Left ventricle myocardium inferior (tissue), 1 donor: ENCODE measurements at regions not wholly inside any gene's neighbourhood (a gene's known extent, or its start where the extent isn't known, plus 50 kb on each side); places are given as distances from the start of the nearest gene placed in this dataset.

ENCODE experiments used
- DNase-seq: peaks from one replicate; pipeline ENCODE4 v3.0.0-alpha.2; 2020
- H3K27ac ChIP-seq: fragments of 200-600 bp; replicated peaks from 2 replicates; pipeline ENCODE4 v1.8.0; 2021
- H3K27me3 ChIP-seq: fragments of 200-600 bp; 2 replicates; pipeline ENCODE4 v1.8.0; 2021; ENCODE audit warnings: low read depth
- H3K36me3 ChIP-seq: fragments of 200-600 bp; 2 replicates; pipeline ENCODE4 v1.8.0; 2021
- H3K4me1 ChIP-seq: fragments of 200-600 bp; 2 replicates; pipeline ENCODE4 v1.8.0; 2021
- H3K4me3 ChIP-seq: fragments of 200-600 bp; 2 replicates; pipeline ENCODE4 v1.8.0; 2021; ENCODE audit warnings: mild to moderate bottlenecking, moderate library complexity
- H3K9me3 ChIP-seq: fragments of 200-600 bp; replicated peaks from 2 replicates; pipeline ENCODE4 v1.8.0; 2021
- intact Hi-C: fragments of 100-400 bp; cut with micrococcal nuclease; formaldehyde crosslinking; loops from one replicate; pipeline ENCODE4 v1.11.0; 2022
- TF ChIP-seq, protein P1 (sequence below): fragments of 200-600 bp; IDR thresholded peaks from 2 replicates; pipeline ENCODE4 v1.8.0; 2021; ENCODE audit warnings: antibody characterized with exemption, mild to moderate bottlenecking, borderline replicate concordance
- donor health status: DM: no; HTN: yes; CAD: no; lungs with severe emphysema.

GRCh38 chr1:25096307-25097150 is 135.8 kb downstream of the SYF2 start:
- no peak for DNase-seq
- Histone ChIP-seq H3K27ac (no peak overlapping the region), H3K4me3 (no peak overlapping the region), H3K36me3 (no peaks in the 10 kb centered on the region), H3K9me3 (peaks cover 7% of the 10 kb centered on the region), H3K4me1 (no peaks in the 10 kb centered on the region), H3K27me3 (peaks cover 56% of the 10 kb centered on the region)
- intact Hi-C loops, result no loop called here
- TF ChIP-seq, protein P1, sequence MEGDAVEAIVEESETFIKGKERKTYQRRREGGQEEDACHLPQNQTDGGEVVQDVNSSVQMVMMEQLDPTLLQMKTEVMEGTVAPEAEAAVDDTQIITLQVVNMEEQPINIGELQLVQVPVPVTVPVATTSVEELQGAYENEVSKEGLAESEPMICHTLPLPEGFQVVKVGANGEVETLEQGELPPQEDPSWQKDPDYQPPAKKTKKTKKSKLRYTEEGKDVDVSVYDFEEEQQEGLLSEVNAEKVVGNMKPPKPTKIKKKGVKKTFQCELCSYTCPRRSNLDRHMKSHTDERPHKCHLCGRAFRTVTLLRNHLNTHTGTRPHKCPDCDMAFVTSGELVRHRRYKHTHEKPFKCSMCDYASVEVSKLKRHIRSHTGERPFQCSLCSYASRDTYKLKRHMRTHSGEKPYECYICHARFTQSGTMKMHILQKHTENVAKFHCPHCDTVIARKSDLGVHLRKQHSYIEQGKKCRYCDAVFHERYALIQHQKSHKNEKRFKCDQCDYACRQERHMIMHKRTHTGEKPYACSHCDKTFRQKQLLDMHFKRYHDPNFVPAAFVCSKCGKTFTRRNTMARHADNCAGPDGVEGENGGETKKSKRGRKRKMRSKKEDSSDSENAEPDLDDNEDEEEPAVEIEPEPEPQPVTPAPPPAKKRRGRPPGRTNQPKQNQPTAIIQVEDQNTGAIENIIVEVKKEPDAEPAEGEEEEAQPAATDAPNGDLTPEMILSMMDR, result no peak

GRCh38 chr1:25095635-25096200 is 136.6 kb downstream of the SYF2 start:
- no peak overlapping the region for H3K4me3 ChIP-seq
- H3K27ac ChIP-seq, result no peak overlapping the region
- H3K36me3 ChIP-seq, result no peaks in the 10 kb centered on the region
- no peaks in the 10 kb centered on the region for H3K4me1 ChIP-seq
- no peak for DNase-seq
- intact Hi-C loops, result no loop called here
- H3K9me3 ChIP-seq, result peaks cover 7% of the 10 kb centered on the region
- TF ChIP-seq, protein P1, result no peak
- peaks cover 61% of the 10 kb centered on the region for H3K27me3 ChIP-seq

GRCh38 chr1:25094995-25095394 is 137.3 kb downstream of the SYF2 start:
- Histone ChIP-seq H3K36me3 (no peaks in the 10 kb centered on the region), H3K4me1 (no peaks in the 10 kb centered on the region), H3K27me3 (peaks cover 66% of the 10 kb centered on the region), H3K9me3 (peaks cover 7% of the 10 kb centered on the region), H3K27ac (no peak overlapping the region), H3K4me3 (no peak overlapping the region)
- intact Hi-C loops, result no loop called here
- TF ChIP-seq, protein P1, result no peak
- no peak for DNase-seq

DNA sequence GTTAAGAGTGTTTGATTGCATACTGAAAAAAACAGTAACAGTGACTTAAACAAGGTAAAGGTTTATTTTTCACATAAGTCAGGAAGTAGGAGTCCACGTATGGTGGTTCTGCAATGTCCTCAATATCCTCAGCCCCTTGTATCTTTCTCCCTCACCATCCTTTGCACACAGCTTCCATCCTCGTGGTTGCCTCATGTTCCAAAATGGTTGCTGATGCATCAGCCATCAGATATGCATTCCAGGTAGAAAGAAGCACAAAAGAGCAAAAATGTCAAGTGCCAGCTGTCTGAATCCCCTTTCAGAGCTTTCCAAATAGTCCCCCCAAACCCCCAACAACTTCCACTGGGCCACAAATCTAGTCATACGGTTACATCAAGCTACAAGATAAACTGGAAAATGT is 138.1 kb downstream of the SYF2 start:
- Histone ChIP-seq H3K4me3 (no peak overlapping the region), H3K9me3 (peaks cover 7% of the 10 kb centered on the region), H3K36me3 (no peaks in the 10 kb centered on the region), H3K27me3 (peaks cover 73% of the 10 kb centered on the region), H3K27ac (no peak overlapping the region), H3K4me1 (no peaks in the 10 kb centered on the region)
- TF ChIP-seq, protein P1, result no peak
- no peak for DNase-seq
- intact Hi-C loops, result no loop called here

DNA sequence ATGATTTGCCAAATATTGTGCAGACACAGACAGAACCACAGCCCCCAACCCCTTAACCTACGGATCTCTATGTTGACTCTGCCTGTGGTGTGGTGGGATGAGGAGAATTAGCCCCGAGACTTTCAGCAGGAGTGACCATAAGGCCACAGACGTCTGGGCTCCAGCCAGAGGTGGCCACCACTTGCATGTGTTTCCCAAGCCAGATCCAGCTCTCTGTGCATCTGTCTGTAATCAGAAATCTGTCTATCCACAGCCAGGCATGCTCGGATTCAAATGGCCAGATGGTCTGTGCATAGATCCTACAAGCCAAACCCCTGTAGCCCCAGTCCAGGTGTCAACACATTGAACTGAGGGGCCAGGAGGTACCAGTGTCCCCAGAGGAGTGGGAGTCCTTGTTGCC is 140.6 kb downstream of the SYF2 start:
- DNase-seq, result no peak
- intact Hi-C loops, result no loop called here

More for the DNA sequence above, 140.6 kb downstream of the SYF2 start:
- no peak overlapping the region for H3K4me3 ChIP-seq
- H3K36me3 ChIP-seq, result no peaks in the 10 kb centered on the region
- H3K4me1 ChIP-seq, result no peaks in the 10 kb centered on the region
- no peak overlapping the region for H3K27ac ChIP-seq
- peaks cover 7% of the 10 kb centered on the region for H3K9me3 ChIP-seq
- TF ChIP-seq, protein P1, result no peak
- peaks cover 84% of the 10 kb centered on the region for H3K27me3 ChIP-seq
